Endothelial cell of umbilical vein (primary cell): ENCODE measurements at regions not wholly inside any gene's neighbourhood (a gene's known extent, or its start where the extent isn't known, plus 50 kb on each side); places are given as distances from the start of the nearest gene placed in this dataset.

Source experiments
- BruUV-seq: library from RNA; stranded (reverse); fragments of 400-500 nt; replicated peaks from 2 replicates; lab custom pipeline; 2021; lab: Mats Ljungman, UMichigan
- CTCF ChIA-PET: fragments of 300-600, 350-600 bp; sonication (Branson Sonifier 250); formaldehyde crosslinking; loops from one replicate; lab custom pipeline; 2021; ENCODE audit warnings: antibody characterized with exemption, inconsistent platforms; lab: Charles Lee
- POLR2A ChIA-PET: fragments of 300-600, 350-600 bp; sonication (Branson Sonifier 250); formaldehyde crosslinking; loops from one replicate; lab custom pipeline; 2021; ENCODE audit warnings: antibody characterized with exemption, inconsistent platforms; lab: Charles Lee
- DNase-seq: peaks from one replicate; pipeline ENCODE4 v3.0.0-alpha.2; 2011; ENCODE audit warnings: low read depth, low spot score
- FAIRE-seq: peaks from 2 replicates; lab custom pipeline; 2011; peaks lifted over from hg19 to GRCh38; lab: Jason Lieb, UNC
- H2AFZ ChIP-seq: 2 replicates; pipeline ENCODE4 v1.6.0; 2012; ENCODE audit warnings: low read depth, low read length, control low read depth, inconsistent platforms
- H3K27ac ChIP-seq: 2 replicates; pipeline ENCODE4 v1.5.1; 2011; ENCODE audit warnings: low read depth, mild to moderate bottlenecking, control low read depth, low read length, moderate library complexity; ENCODE audit not compliant: insufficient read depth
- H3K27me3 ChIP-seq, 2 experiments: 2 replicates each; pipeline versions ENCODE4 v1.6.0 to v1.6.1; 2011; ENCODE audit warnings: low read length in 2 of 2, mixed read lengths in 1 of 2; ENCODE audit not compliant: control insufficient read depth in 2 of 2, insufficient read depth in 2 of 2
- H3K36me3 ChIP-seq, 2 experiments: 2 replicates in 1 of 2; 3 replicates in 1 of 2; pipeline ENCODE4 v1.5.1; 2011; ENCODE audit warnings: low read length in 2 of 2, mild to moderate bottlenecking in 1 of 2, moderate library complexity in 1 of 2; ENCODE audit not compliant: control insufficient read depth in 2 of 2, insufficient read depth in 2 of 2; ENCODE audit errors: extremely low read depth in 1 of 2
- H3K4me1 ChIP-seq: 3 replicates; pipeline ENCODE4 v1.5.1; 2011; ENCODE audit warnings: mild to moderate bottlenecking, low read length; ENCODE audit not compliant: control insufficient read depth, insufficient read depth; ENCODE audit errors: extremely low read depth
- H3K4me2 ChIP-seq: 2 replicates; pipeline ENCODE4 v1.6.1; 2011; ENCODE audit warnings: low read length, control low read depth, mixed read lengths; ENCODE audit not compliant: insufficient read depth
- H3K4me3 ChIP-seq, 3 experiments: fragments of 200-600 bp in 1 of 3; sonication (generic), shearing (Covaris generic) in 1 of 3; replicated peaks in 1 of 3; 2 replicates each; pipeline ENCODE4 v1.5.1; 2011 to 2016; ENCODE audit warnings: control low read depth in 3 of 3, low read length in 3 of 3, mild to moderate bottlenecking in 2 of 3, inconsistent platforms in 1 of 3, low read depth in 1 of 3, moderate library complexity in 1 of 3; ENCODE audit not compliant: insufficient read depth in 1 of 3
- H3K79me2 ChIP-seq: 2 replicates; pipeline ENCODE4 v1.6.0; 2012; ENCODE audit warnings: low read length, inconsistent platforms; ENCODE audit not compliant: control insufficient read depth, insufficient read depth
- H3K9ac ChIP-seq: replicated peaks from 2 replicates; pipeline ENCODE3; 2011; ENCODE audit warnings: low read length, control low read depth; ENCODE audit not compliant: insufficient read depth; ENCODE audit errors: extremely low read depth
- H3K9me1 ChIP-seq: replicated peaks from 3 replicates; pipeline ENCODE4 v1.6.0; 2011; ENCODE audit warnings: mild to moderate bottlenecking, low read length; ENCODE audit not compliant: control insufficient read depth, insufficient read depth; ENCODE audit errors: extremely low read depth
- H3K9me3 ChIP-seq: replicated peaks from 2 replicates; pipeline ENCODE4 v1.5.1; 2012; ENCODE audit warnings: low read length, inconsistent platforms; ENCODE audit not compliant: control insufficient read depth, insufficient read depth
- H4K20me1 ChIP-seq: replicated peaks from 2 replicates; pipeline ENCODE3; 2011; ENCODE audit warnings: mild to moderate bottlenecking, low read length; ENCODE audit not compliant: control insufficient read depth, insufficient read depth; ENCODE audit errors: extremely low read depth
- EZH2 ChIP-seq: IDR thresholded peaks from 2 replicates; pipeline ENCODE4 v1.6.1; 2012; ENCODE audit warnings: borderline replicate concordance, low read depth, mild to moderate bottlenecking, moderate library complexity, low read length, inconsistent platforms; ENCODE audit not compliant: severe bottlenecking
- FOS ChIP-seq: IDR thresholded peaks from 2 replicates; pipeline ENCODE4 v1.6.1; 2011; ENCODE audit warnings: mild to moderate bottlenecking, low read length, moderate library complexity, borderline replicate concordance; ENCODE audit not compliant: insufficient read depth
- GATA2 ChIP-seq: IDR thresholded peaks from 2 replicates; pipeline ENCODE4 v1.7.0; 2011; ENCODE audit warnings: low read depth, mild to moderate bottlenecking, moderate library complexity, mixed read lengths, low read length; ENCODE audit not compliant: insufficient read length, insufficient read depth
- JUN ChIP-seq: IDR thresholded peaks from 2 replicates; pipeline ENCODE4 v1.6.1; 2011; ENCODE audit warnings: borderline replicate concordance, low read depth; ENCODE audit not compliant: insufficient read length, insufficient read depth
- MYC ChIP-seq: IDR thresholded peaks from one replicate; pipeline ENCODE4 v1.6.1; 2011; ENCODE audit warnings: mild to moderate bottlenecking, low read depth, low read length
- POLR2A ChIP-seq: IDR thresholded peaks from 2 replicates; pipeline ENCODE4 v1.6.1; 2012; ENCODE audit warnings: low read depth, mild to moderate bottlenecking, control low read depth, low read length
- POLR2AphosphoS5 ChIP-seq: IDR thresholded peaks from 2 replicates; pipeline ENCODE4 v1.6.1; 2012; ENCODE audit warnings: low read depth, mild to moderate bottlenecking, control low read depth, low read length, moderate library complexity; ENCODE audit not compliant: insufficient read depth
- dilution Hi-C: fragments of 300-500 bp; cut with MboI; formaldehyde crosslinking; loops from one replicate; pipeline ENCODE4 v1.15.0; 2019; ENCODE audit warnings: low sequenced_read_pairs; ENCODE audit not compliant: extremely low pct_ligation_motif_present
- intact Hi-C: fragments of 100-400 bp; cut with micrococcal nuclease; formaldehyde crosslinking; loops from one replicate; pipeline ENCODE4 v1.10.0; 2022
- TF ChIP-seq, protein P1 (sequence below): IDR thresholded peaks from 2 replicates; pipeline ENCODE4 v1.6.1; 2011; ENCODE audit not compliant: insufficient read depth, insufficient read length
- TF ChIP-seq, protein P2 (sequence below), 2 donors: IDR thresholded peaks; 1 replicate in 1 of 2; 2 replicates in 1 of 2; pipeline ENCODE4 v1.5.1; 2011; ENCODE audit warnings: low read length in 2 of 2, mild to moderate bottlenecking in 2 of 2, moderate library complexity in 2 of 2, control low read depth in 1 of 2, inconsistent platforms in 1 of 2, low read depth in 1 of 2; ENCODE audit not compliant: insufficient read depth in 1 of 2; ENCODE audit errors: extremely low read depth in 1 of 2

GRCh38 chr3:805326-805725 is 287.5 kb upstream of the CNTN6 start:
- Histone ChIP-seq H2AFZ (no peak overlapping the region), H3K9me1 (no peaks in the 10 kb centered on the region), H3K4me1 (no peaks in the 10 kb centered on the region), H3K9me3 (peaks cover 2% of the 10 kb centered on the region), H3K79me2 (no peaks in the 10 kb centered on the region), H3K27ac (no peak overlapping the region), H3K4me3 (no peak overlapping the region), H3K36me3 (no peaks in the 10 kb centered on the region), H3K9ac (no peak overlapping the region), H3K4me2 (no peak overlapping the region), H4K20me1 (no peaks in the 10 kb centered on the region), H3K27me3 (no peaks in the 10 kb centered on the region)
- FAIRE-seq (no peak), DNase-seq (no peak)
- BruUV-seq: no TSS peak
- ChIA-PET POLR2A (no interaction called here), CTCF (no interaction called here)
- TF ChIP-seq GATA2: no peak
- dilution Hi-C loops (no loop called here), intact Hi-C loops (no loop called here)

DNA sequence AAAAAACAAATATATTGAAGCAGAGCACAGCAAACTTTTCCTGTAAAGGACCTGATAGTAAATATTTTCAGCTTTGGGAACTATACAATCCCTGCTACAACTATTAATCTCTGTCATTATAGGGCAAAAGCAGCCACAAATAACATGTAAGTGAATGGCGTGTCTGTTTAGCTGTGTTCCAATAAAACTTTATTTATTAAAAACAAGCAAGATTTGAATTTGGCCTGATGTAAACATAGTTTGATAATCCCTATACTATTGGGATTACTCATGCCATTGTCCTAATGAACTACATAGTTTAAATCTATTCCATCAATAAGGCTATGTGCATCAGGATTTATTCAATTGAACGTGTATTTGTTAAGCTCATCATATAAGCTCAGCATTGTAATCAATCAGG is 286.8 kb upstream of the CNTN6 start:
- H3K79me2 ChIP-seq: no peaks in the 10 kb centered on the region
- H3K4me2 ChIP-seq: no peak overlapping the region
- ChIA-PET POLR2A (no interaction called here), CTCF (no interaction called here)
- intact Hi-C loops: no loop called here
- dilution Hi-C loops: no loop called here
- TF ChIP-seq EZH2 (no peak), MYC (no peak), GATA2 (no peak), POLR2AphosphoS5 (no peak), POLR2A (no peak), FOS (no peak), JUN (no peak)
- TF ChIP-seq, protein P1, sequence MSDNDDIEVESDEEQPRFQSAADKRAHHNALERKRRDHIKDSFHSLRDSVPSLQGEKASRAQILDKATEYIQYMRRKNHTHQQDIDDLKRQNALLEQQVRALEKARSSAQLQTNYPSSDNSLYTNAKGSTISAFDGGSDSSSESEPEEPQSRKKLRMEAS: no peak
- TF ChIP-seq, protein P2, sequence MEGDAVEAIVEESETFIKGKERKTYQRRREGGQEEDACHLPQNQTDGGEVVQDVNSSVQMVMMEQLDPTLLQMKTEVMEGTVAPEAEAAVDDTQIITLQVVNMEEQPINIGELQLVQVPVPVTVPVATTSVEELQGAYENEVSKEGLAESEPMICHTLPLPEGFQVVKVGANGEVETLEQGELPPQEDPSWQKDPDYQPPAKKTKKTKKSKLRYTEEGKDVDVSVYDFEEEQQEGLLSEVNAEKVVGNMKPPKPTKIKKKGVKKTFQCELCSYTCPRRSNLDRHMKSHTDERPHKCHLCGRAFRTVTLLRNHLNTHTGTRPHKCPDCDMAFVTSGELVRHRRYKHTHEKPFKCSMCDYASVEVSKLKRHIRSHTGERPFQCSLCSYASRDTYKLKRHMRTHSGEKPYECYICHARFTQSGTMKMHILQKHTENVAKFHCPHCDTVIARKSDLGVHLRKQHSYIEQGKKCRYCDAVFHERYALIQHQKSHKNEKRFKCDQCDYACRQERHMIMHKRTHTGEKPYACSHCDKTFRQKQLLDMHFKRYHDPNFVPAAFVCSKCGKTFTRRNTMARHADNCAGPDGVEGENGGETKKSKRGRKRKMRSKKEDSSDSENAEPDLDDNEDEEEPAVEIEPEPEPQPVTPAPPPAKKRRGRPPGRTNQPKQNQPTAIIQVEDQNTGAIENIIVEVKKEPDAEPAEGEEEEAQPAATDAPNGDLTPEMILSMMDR (IDR thresholded peaks at IDR 0.05; ENCODE audit: extremely low read depth in 1 of 2, insufficient read depth in 1 of 2, low read depth in 1 of 2, low read length in 2 of 2): no peak
- no peak for DNase-seq
- FAIRE-seq: no peak
- no peaks in the 10 kb centered on the region for H3K36me3 ChIP-seq
- no peaks in the 10 kb centered on the region for H3K4me1 ChIP-seq
- no peak overlapping the region for H3K27ac ChIP-seq
- no peak overlapping the region for H2AFZ ChIP-seq
- no peaks in the 10 kb centered on the region for H3K9me3 ChIP-seq
- no peaks in the 10 kb centered on the region for H3K9me1 ChIP-seq
- BruUV-seq: no TSS peak
- no peak overlapping the region for H3K4me3 ChIP-seq
- no peak overlapping the region for H3K9ac ChIP-seq
- H3K27me3 ChIP-seq: no peaks in the 10 kb centered on the region
- H4K20me1 ChIP-seq: no peaks in the 10 kb centered on the region
